ENCODE measurements at regions not wholly inside any gene's neighbourhood (a gene's known extent, or its start where the extent isn't known, plus 50 kb on each side); places are given as distances from the start of the nearest gene placed in this dataset.

GRCh38 chr22:22384668-22385244 is 123.8 kb downstream of the ZNF280B start:
- Histone ChIP-seq H3K27ac (no peak overlapping the region), H3K36me3 (ENCODE audit: insufficient read depth, low read length) (no peaks in the 10 kb centered on the region), H3K4me3 (no peak overlapping the region), H3K9ac (ENCODE audit: insufficient read length) (no peak overlapping the region), H3K9me3 (ENCODE audit: low read depth, low read length) (no peaks in the 10 kb centered on the region)
- no peak for TF ChIP-seq FOXP2 (optimal IDR thresholded peaks at IDR 0.05; ENCODE audit: control extremely low read depth, extremely low read length, insufficient read depth)
- no peak for TF ChIP-seq EZH2 (IDR thresholded peaks at IDR 0.05)
- TF ChIP-seq POLR2AphosphoS5 (IDR thresholded peaks at IDR 0.05; ENCODE audit: borderline replicate concordance, low read depth, low read length): no peak
- DNase-seq (ENCODE audit: low read depth, low spot score): no peak

DNA sequence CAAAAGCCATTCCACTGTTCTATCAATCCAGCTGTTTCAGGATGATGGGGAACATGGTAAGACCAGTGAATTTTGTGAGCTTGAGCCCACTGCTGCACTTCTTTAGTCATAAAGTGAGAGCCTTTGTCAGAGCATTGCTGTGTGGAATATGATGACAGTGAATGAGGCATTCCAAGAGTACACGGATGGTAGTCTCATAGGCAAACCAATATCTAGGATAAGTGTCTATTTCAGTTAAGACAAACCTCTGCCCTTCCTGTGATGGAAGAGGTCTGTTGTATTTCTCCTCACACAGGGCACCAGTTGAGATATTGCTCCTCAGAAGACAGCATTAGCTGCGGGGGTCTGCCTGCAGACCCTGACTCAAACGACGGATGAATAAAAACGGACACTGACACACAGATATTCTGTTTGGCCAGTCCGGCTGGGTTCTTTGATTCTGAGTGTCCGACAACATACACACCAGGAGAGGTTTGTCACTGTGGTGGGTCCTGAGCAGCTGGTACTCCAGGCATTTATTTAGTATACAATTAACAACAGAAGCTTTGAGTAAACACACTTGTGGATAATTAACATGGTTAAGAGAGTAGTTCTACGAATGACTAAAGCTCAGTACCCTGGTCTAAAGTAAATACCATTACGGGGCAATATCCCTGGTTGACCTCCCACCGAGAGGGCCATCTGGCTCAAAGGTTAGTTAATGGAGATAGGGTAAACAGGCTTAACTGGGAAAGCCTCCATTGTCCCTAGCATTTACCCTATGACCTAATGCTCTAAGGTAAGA is 121.7 kb downstream of the ZNF280B start:
- TF ChIP-seq POLR2AphosphoS5 (IDR thresholded peaks at IDR 0.05; ENCODE audit: borderline replicate concordance, low read depth, low read length) (no peak), FOXP2 (optimal IDR thresholded peaks at IDR 0.05; ENCODE audit: control extremely low read depth, extremely low read length, insufficient read depth) (no peak), EZH2 (IDR thresholded peaks at IDR 0.05) (no peak)
- DNase-seq (ENCODE audit: low read depth, low spot score): no peak
- no peak overlapping the region for H3K9ac ChIP-seq (ENCODE audit: insufficient read length)
- H3K4me3 ChIP-seq: no peak overlapping the region
- H3K27ac ChIP-seq: no peak overlapping the region
- no peaks in the 10 kb centered on the region for H3K36me3 ChIP-seq (ENCODE audit: insufficient read depth, low read length)
- H3K9me3 ChIP-seq (ENCODE audit: low read depth, low read length): no peaks in the 10 kb centered on the region

- Histone ChIP-seq H3K9me3 (ENCODE audit: low read depth, low read length) (no peaks in the 10 kb centered on the region), H3K27ac (no peak overlapping the region), H3K9ac (ENCODE audit: insufficient read length) (no peak overlapping the region), H3K4me3 (no peak overlapping the region), H3K36me3 (ENCODE audit: insufficient read depth, low read length) (no peaks in the 10 kb centered on the region)
- TF ChIP-seq FOXP2 (optimal IDR thresholded peaks at IDR 0.05; ENCODE audit: control extremely low read depth, extremely low read length, insufficient read depth) (no peak), EZH2 (IDR thresholded peaks at IDR 0.05) (no peak), POLR2AphosphoS5 (IDR thresholded peaks at IDR 0.05; ENCODE audit: borderline replicate concordance, low read depth, low read length) (no peak)
- DNase-seq (ENCODE audit: low read depth, low spot score): no peak
Observed at GRCh38 chr22:22387386-22387736, 121.2 kb downstream of the ZNF280B start.

DNA sequence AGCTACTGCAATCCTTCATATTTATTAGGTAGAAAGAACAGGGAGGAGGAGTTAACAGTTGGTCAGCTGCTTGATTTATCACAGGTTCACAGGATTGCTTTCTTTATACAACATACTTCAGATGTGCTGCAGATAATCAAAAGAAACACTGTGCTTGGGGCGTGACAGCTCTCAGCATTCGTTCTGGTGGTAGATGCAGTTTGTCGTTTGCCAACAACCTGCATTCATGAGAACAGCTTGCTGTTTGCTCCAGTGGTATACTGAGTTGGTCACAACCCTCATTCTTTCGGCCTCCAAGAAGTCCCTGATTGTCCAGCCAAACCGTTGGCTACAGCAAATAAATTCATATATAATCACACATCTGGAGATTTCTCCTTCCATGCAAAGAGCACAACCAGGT is 120.5 kb downstream of the ZNF280B start:
- H3K27ac ChIP-seq: no peak overlapping the region
- TF ChIP-seq POLR2AphosphoS5 (IDR thresholded peaks at IDR 0.05; ENCODE audit: borderline replicate concordance, low read depth, low read length) (no peak), FOXP2 (optimal IDR thresholded peaks at IDR 0.05; ENCODE audit: control extremely low read depth, extremely low read length, insufficient read depth) (no peak), EZH2 (IDR thresholded peaks at IDR 0.05) (no peak)
- H3K9me3 ChIP-seq (ENCODE audit: low read depth, low read length): no peaks in the 10 kb centered on the region
- H3K4me3 ChIP-seq: no peak overlapping the region
- H3K36me3 ChIP-seq (ENCODE audit: insufficient read depth, low read length): no peaks in the 10 kb centered on the region
- no peak overlapping the region for H3K9ac ChIP-seq (ENCODE audit: insufficient read length)
- no peak for DNase-seq (ENCODE audit: low read depth, low spot score)

DNA sequence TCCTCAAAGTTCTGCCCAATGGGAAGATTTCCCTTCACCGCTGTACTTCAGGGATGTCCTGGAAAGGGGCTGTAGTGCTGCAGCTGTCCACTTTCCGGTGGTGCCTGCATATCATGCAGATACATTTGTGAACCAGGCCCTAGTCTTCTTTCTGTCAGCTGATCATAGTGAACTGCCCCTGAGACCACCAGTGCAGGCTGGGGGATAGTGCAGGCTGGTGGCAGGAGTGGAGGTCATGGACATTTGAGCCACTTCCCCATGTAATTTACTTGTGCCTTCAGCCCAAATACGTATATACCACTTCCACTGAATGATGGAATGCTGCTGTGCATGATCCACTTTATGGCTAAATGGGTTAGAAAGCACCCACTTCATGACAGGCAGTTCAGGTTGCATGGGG is 120.0 kb downstream of the ZNF280B start:
- H3K4me3 ChIP-seq: no peak overlapping the region
- H3K9ac ChIP-seq (ENCODE audit: insufficient read length): no peak overlapping the region
- DNase-seq (ENCODE audit: low read depth, low spot score): no peak
- H3K27ac ChIP-seq: no peak overlapping the region
- no peak for TF ChIP-seq FOXP2 (optimal IDR thresholded peaks at IDR 0.05; ENCODE audit: control extremely low read depth, extremely low read length, insufficient read depth)
- TF ChIP-seq POLR2AphosphoS5 (IDR thresholded peaks at IDR 0.05; ENCODE audit: borderline replicate concordance, low read depth, low read length): no peak
- TF ChIP-seq EZH2 (IDR thresholded peaks at IDR 0.05): no peak
- H3K9me3 ChIP-seq (ENCODE audit: low read depth, low read length): no peaks in the 10 kb centered on the region
- H3K36me3 ChIP-seq (ENCODE audit: insufficient read depth, low read length): no peaks in the 10 kb centered on the region

DNA sequence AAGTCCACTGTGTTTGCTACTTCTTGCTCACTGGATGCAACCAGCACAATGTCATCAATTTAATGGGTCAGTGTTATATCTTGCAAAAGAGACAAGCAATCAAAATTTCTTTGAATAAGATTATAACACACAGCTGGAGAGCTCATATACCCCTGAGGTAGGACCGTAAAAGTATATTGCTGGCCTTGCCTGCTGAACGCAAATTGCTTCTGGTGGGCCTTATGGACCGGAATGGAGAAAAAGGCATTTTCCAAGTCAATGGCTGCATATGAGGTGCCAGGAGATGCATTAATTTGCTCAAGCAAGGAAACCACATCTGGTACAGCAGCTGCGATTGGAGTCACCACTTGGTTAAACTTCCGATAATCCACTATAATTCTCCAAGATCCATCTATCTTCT is 119.1 kb downstream of the ZNF280B start:
- Histone ChIP-seq H3K4me3 (no peak overlapping the region), H3K9ac (ENCODE audit: insufficient read length) (no peak overlapping the region), H3K27ac (no peak overlapping the region), H3K36me3 (ENCODE audit: insufficient read depth, low read length) (no peaks in the 10 kb centered on the region), H3K9me3 (ENCODE audit: low read depth, low read length) (no peaks in the 10 kb centered on the region)
- no peak for TF ChIP-seq EZH2 (IDR thresholded peaks at IDR 0.05)
- TF ChIP-seq FOXP2 (optimal IDR thresholded peaks at IDR 0.05; ENCODE audit: control extremely low read depth, extremely low read length, insufficient read depth): no peak
- DNase-seq (ENCODE audit: low read depth, low spot score): no peak

DNA sequence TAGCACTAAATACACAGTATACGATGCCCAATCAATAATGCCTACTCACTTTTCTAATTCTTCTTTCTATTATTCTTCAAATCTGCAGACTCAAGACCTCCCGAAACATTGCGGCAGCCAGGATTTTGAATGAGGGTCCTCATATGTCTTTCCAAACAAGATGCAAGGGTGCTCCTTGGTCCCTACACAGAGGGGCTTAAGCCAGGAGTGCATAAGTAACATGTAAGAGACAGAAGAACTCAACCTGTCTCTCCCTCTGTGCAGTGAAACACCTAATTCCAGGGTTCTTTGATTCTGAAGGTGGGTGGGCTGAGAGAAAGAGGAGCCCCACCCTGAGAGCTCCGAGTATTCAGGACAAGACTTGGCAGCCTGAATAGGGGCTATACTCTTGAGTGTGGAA is 117.6 kb downstream of the ZNF280B start:
- no peaks in the 10 kb centered on the region for H3K36me3 ChIP-seq (ENCODE audit: insufficient read depth, low read length)
- H3K9me3 ChIP-seq (ENCODE audit: low read depth, low read length): no peaks in the 10 kb centered on the region
- no peak overlapping the region for H3K4me3 ChIP-seq
- no peak overlapping the region for H3K27ac ChIP-seq
- TF ChIP-seq POLR2AphosphoS5 (IDR thresholded peaks at IDR 0.05; ENCODE audit: borderline replicate concordance, low read depth, low read length) (no peak), EZH2 (IDR thresholded peaks at IDR 0.05) (no peak), FOXP2 (optimal IDR thresholded peaks at IDR 0.05; ENCODE audit: control extremely low read depth, extremely low read length, insufficient read depth) (no peak)
- H3K9ac ChIP-seq (ENCODE audit: insufficient read length): no peak overlapping the region
- DNase-seq (ENCODE audit: low read depth, low spot score): no peak

DNA sequence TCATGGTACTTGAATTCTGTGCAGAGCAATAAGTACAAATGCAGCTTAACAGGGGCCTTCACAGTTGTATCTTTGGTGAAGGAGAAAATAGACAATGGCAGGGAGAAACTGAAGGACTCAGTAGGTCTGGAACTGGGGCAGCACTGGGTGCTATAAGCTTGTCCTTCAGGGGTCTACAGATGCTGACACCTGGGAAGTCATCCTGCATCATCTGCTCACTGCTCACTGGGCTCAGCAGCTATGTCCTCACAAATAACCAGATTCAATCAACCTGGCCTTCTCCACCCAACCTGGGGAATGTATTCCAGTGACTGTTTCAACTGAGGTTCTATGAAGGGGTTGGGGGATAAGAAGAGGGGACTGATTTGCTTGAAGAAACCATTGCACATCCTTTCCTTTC is 117.0 kb downstream of the ZNF280B start:
- TF ChIP-seq POLR2AphosphoS5 (IDR thresholded peaks at IDR 0.05; ENCODE audit: borderline replicate concordance, low read depth, low read length) (no peak), EZH2 (IDR thresholded peaks at IDR 0.05) (no peak), FOXP2 (optimal IDR thresholded peaks at IDR 0.05; ENCODE audit: control extremely low read depth, extremely low read length, insufficient read depth) (no peak)
- no peaks in the 10 kb centered on the region for H3K36me3 ChIP-seq (ENCODE audit: insufficient read depth, low read length)
- H3K9me3 ChIP-seq (ENCODE audit: low read depth, low read length): no peaks in the 10 kb centered on the region
- DNase-seq (ENCODE audit: low read depth, low spot score): no peak
- no peak overlapping the region for H3K27ac ChIP-seq
- no peak overlapping the region for H3K9ac ChIP-seq (ENCODE audit: insufficient read length)
- H3K4me3 ChIP-seq: no peak overlapping the region

DNA sequence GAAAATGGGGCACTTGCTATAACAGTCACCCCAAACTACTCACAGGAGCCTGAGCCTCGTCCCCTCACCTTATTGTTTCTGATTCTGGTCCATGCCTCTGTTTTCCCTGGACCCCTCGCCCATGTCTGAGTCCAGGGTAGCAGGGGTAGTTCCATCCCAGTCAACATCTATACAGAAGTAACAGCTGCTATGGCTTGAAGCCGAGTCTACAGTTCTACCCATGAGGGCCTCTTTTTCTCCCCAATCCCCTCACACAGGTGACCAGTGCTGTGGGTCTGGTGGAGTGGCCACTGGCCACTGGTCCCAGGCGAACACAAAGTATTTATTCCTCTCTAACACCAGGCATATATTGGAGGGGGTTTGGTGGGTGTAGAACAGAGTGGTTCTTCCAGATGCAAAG is 116.4 kb downstream of the ZNF280B start:
- H3K4me3 ChIP-seq: no peak overlapping the region
- no peak overlapping the region for H3K9ac ChIP-seq (ENCODE audit: insufficient read length)
- no peak for DNase-seq (ENCODE audit: low read depth, low spot score)
- H3K27ac ChIP-seq: no peak overlapping the region
- no peak for TF ChIP-seq POLR2AphosphoS5 (IDR thresholded peaks at IDR 0.05; ENCODE audit: borderline replicate concordance, low read depth, low read length)
- TF ChIP-seq EZH2 (IDR thresholded peaks at IDR 0.05): no peak
- no peak for TF ChIP-seq FOXP2 (optimal IDR thresholded peaks at IDR 0.05; ENCODE audit: control extremely low read depth, extremely low read length, insufficient read depth)
- H3K36me3 ChIP-seq (ENCODE audit: insufficient read depth, low read length): no peaks in the 10 kb centered on the region
- H3K9me3 ChIP-seq (ENCODE audit: low read depth, low read length): no peaks in the 10 kb centered on the region

Data from SK-N-MC (cell line).